SK-N-SH (cell line): ENCODE measurements at regions not wholly inside any gene's neighbourhood (a gene's known extent, or its start where the extent isn't known, plus 50 kb on each side); places are given as distances from the start of the nearest gene placed in this dataset.

Source experiments
- CTCF ChIA-PET: fragments of 300-600, 350-600 bp; formaldehyde crosslinking; extraction: SDS; loops from one replicate; lab custom pipeline; 2021; lab: Yijun Ruan, JAX
- POLR2A ChIA-PET: fragments of 350-600 bp; sonication (Branson Sonifier 250); formaldehyde crosslinking; extraction: SDS; loops from one replicate; lab custom pipeline; 2020; ENCODE audit warnings: antibody characterized with exemption, inconsistent platforms; lab: Yijun Ruan, JAX
- DNase-seq: peaks from one replicate; pipeline ENCODE4 v3.0.0; 2012
- H2AFZ ChIP-seq: fragments of 200-600 bp; sonication (generic); 2 replicates; pipeline ENCODE4 v1.8.1; 2016; ENCODE audit warnings: antibody characterized with exemption, mild to moderate bottlenecking, low read depth
- H3F3A ChIP-seq: fragments of 200-600 bp; sonication (generic); replicated peaks from 2 replicates; pipeline ENCODE3; 2016; ENCODE audit warnings: antibody characterized with exemption, mild to moderate bottlenecking; ENCODE audit not compliant: insufficient read depth
- H3K27ac ChIP-seq, 2 experiments: fragments of 200-500 bp in 1 of 2; fragments of 200-600 bp in 1 of 2; sonication (Bioruptor generic) in 1 of 2; sonication (generic), shearing (Covaris generic) in 1 of 2; 2 replicates each; pipeline versions ENCODE4 v1.5.1 to v1.6.1; 2014 to 2016; ENCODE audit warnings: low read depth in 2 of 2, inconsistent platforms in 1 of 2, low read length in 1 of 2, mild to moderate bottlenecking in 1 of 2, mixed read lengths in 1 of 2
- H3K27me3 ChIP-seq: fragments of 200-600 bp; sonication (generic), shearing (Covaris generic); 2 replicates; pipeline ENCODE4 v1.6.1; 2016; ENCODE audit warnings: mixed run types; ENCODE audit not compliant: insufficient read depth
- H3K36me3 ChIP-seq, 2 experiments: fragments of 200-500 bp in 1 of 2; fragments of 200-600 bp in 1 of 2; sonication (Bioruptor generic) in 1 of 2; sonication (generic) in 1 of 2; replicated peaks in 1 of 2; 2 replicates each; pipeline versions ENCODE3 to v1.5.1; 2014 to 2016; ENCODE audit warnings: low read length in 1 of 2, mild to moderate bottlenecking in 1 of 2; ENCODE audit not compliant: insufficient read depth in 2 of 2, control insufficient read depth in 1 of 2
- H3K4me1 ChIP-seq, 2 experiments: fragments of 200-500 bp in 1 of 2; fragments of 200-600 bp in 1 of 2; sonication (Bioruptor generic) in 1 of 2; sonication (generic), shearing (Covaris generic) in 1 of 2; 2 replicates each; pipeline versions ENCODE4 v1.5.1 to v1.6.1; 2014 to 2016; ENCODE audit warnings: low read depth in 1 of 2, low read length in 1 of 2, mixed run types in 1 of 2; ENCODE audit not compliant: insufficient read depth in 2 of 2, control insufficient read depth in 1 of 2
- H3K4me2 ChIP-seq: fragments of 200-600 bp; sonication (generic), shearing (Covaris generic); 2 replicates; pipeline ENCODE4 v1.6.1; 2017; ENCODE audit warnings: mixed run types
- H3K4me3 ChIP-seq, 2 experiments: fragments of 200-500 bp in 1 of 2; fragments of 200-600 bp in 1 of 2; sonication (Bioruptor generic) in 1 of 2; sonication (generic), shearing (Covaris generic) in 1 of 2; 2 replicates each; pipeline versions ENCODE4 v1.5.1 to v1.8.1; 2014 to 2016; ENCODE audit warnings: low read depth in 2 of 2, inconsistent platforms in 1 of 2, low read length in 1 of 2, mild to moderate bottlenecking in 1 of 2, mixed read lengths in 1 of 2, moderate library complexity in 1 of 2
- H3K79me2 ChIP-seq: fragments of 200-600 bp; sonication (generic); 2 replicates; pipeline ENCODE4 v1.8.1; 2017; ENCODE audit warnings: mild to moderate bottlenecking; ENCODE audit not compliant: insufficient read depth
- H3K9ac ChIP-seq: fragments of 200-600 bp; sonication (generic); 2 replicates; pipeline ENCODE4 v1.6.1; 2017; ENCODE audit warnings: mixed run types
- H3K9me2 ChIP-seq: fragments of 200-600 bp; sonication (generic); 2 replicates; pipeline ENCODE4 v1.6.1; 2017; ENCODE audit warnings: mixed run types
- H3K9me3 ChIP-seq: fragments of 200-600 bp; sonication (generic); 2 replicates; pipeline ENCODE4 v1.6.1; 2017; ENCODE audit warnings: mixed run types, mild to moderate bottlenecking, moderate library complexity
- H4K20me1 ChIP-seq: fragments of 200-600 bp; sonication (generic); 2 replicates; pipeline ENCODE4 v1.6.1; 2017; ENCODE audit warnings: mild to moderate bottlenecking, mixed run types; ENCODE audit not compliant: insufficient read depth
- ELF1 ChIP-seq: IDR thresholded peaks from 2 replicates; pipeline ENCODE4 v1.4.0; 2012
- EP300 ChIP-seq, 2 experiments: IDR thresholded peaks; 2 replicates each; pipeline versions ENCODE4 v1.4.0 to v1.6.1; 2012; ENCODE audit warnings: borderline replicate concordance in 1 of 2, low read depth in 1 of 2, low read length in 1 of 2
- FOSL2 ChIP-seq: IDR thresholded peaks from 2 replicates; pipeline ENCODE4 v1.4.0; 2012; ENCODE audit warnings: low read depth, mild to moderate bottlenecking, moderate library complexity, borderline replicate concordance
- GABPA ChIP-seq: IDR thresholded peaks from 2 replicates; pipeline ENCODE4 v1.4.0; 2012; ENCODE audit warnings: low read depth, mild to moderate bottlenecking
- GATA2 ChIP-seq: sonication (generic); formaldehyde crosslinking; IDR thresholded peaks from 2 replicates; pipeline ENCODE4 v1.5.0; 2020; ENCODE audit warnings: mild to moderate bottlenecking, missing genetic modification reagents
- MXI1 ChIP-seq: IDR thresholded peaks from 2 replicates; pipeline ENCODE4 v1.6.1; 2012; ENCODE audit warnings: mild to moderate bottlenecking, low read depth, low read length, improper control_type of control experiment
- NFIC ChIP-seq: IDR thresholded peaks from 2 replicates; pipeline ENCODE4 v1.4.0; 2012; ENCODE audit warnings: borderline replicate concordance
- NRF1 ChIP-seq: IDR thresholded peaks from 2 replicates; pipeline ENCODE4 v1.6.1; 2012; ENCODE audit warnings: low read depth, mild to moderate bottlenecking, low read length
- POLR2AphosphoS5 ChIP-seq: IDR thresholded peaks from 2 replicates; pipeline ENCODE4 v1.6.1; 2012; ENCODE audit warnings: low read depth, low read length
- RXRA ChIP-seq: IDR thresholded peaks from 2 replicates; pipeline ENCODE4 v1.4.0; 2012; ENCODE audit warnings: low read depth, mild to moderate bottlenecking, borderline replicate concordance
- SIN3A ChIP-seq: IDR thresholded peaks from 2 replicates; pipeline ENCODE4 v1.6.1; 2012; ENCODE audit warnings: low read depth, mild to moderate bottlenecking, low read length, moderate library complexity, borderline replicate concordance
- TEAD4 ChIP-seq: IDR thresholded peaks from 2 replicates; pipeline ENCODE4 v1.4.0; 2012; ENCODE audit warnings: mild to moderate bottlenecking, borderline replicate concordance; ENCODE audit not compliant: insufficient read depth
- USF1 ChIP-seq: IDR thresholded peaks from 2 replicates; pipeline ENCODE4 v1.4.0; 2012; ENCODE audit warnings: low read depth, borderline replicate concordance
- WGBS: methylation state at CpG from one replicate; pipeline ENCODE4 v1.1.6; 2017; ENCODE audit warnings: low lambda C conversion rate; 5-methylcytosine and 5-hydroxymethylcytosine counted together
- TF ChIP-seq, protein P1 (sequence below): IDR thresholded peaks from 2 replicates; pipeline ENCODE4 v1.6.1; 2012; ENCODE audit warnings: mild to moderate bottlenecking, low read depth, low read length, moderate library complexity
- TF ChIP-seq, protein P2 (sequence below): IDR thresholded peaks from 2 replicates; pipeline ENCODE4; 2012
- TF ChIP-seq, protein P3 (sequence below): IDR thresholded peaks from 2 replicates; pipeline ENCODE4 v1.4.0; 2012; ENCODE audit warnings: low read depth, borderline replicate concordance
- TF ChIP-seq, protein P4 (sequence below): fragments of 150-350 bp; IDR thresholded peaks from 2 replicates; pipeline ENCODE4 v1.6.1; 2016; ENCODE audit warnings: mild to moderate bottlenecking, low read depth, low read length
- TF ChIP-seq, protein P5 (sequence below): fragments of 150-350 bp; IDR thresholded peaks from 2 replicates; pipeline ENCODE4 v1.6.1; 2017; ENCODE audit warnings: antibody characterized with exemption, low read length, low read depth, borderline replicate concordance
- TF ChIP-seq, protein P6 (sequence below): IDR thresholded peaks from 2 replicates; pipeline ENCODE4 v1.4.0; 2012; ENCODE audit warnings: low read depth

DNA sequence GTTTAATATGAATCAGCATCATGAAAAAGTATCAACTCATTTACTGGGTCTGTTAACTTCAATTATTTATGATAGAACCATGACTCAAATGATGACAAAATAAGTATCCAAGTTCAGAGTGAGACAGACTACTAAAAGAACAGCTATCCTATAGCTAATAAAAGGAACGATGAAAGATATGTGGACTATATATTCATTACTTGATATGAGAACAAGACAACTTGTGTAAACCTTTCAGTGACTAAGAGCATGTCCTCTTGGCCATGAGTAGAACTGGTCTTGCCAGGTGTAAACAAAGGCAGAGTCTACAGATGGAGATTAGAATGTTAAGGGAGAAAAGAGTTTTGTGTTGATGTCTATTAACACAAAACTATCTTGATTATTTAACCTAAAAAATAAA lies 360.4 kb upstream of the ZC3H15 start:
- Histone ChIP-seq H3K79me2 (no peaks in the 10 kb centered on the region), H3K9me3 (no peaks in the 10 kb centered on the region), H3K9me2 (no peaks in the 10 kb centered on the region), H3K27me3 (no peaks in the 10 kb centered on the region), H3K4me2 (no peak overlapping the region), H3K27ac (no peak overlapping the region), H3K4me3 (no peak overlapping the region), H3K4me1 (no peaks in the 10 kb centered on the region; a peak in 1 of 4 replicates), H2AFZ (no peak overlapping the region), H3K36me3 (no peaks in the 10 kb centered on the region), H3F3A (peaks cover 10% of the 10 kb centered on the region), H4K20me1 (no peaks in the 10 kb centered on the region), H3K9ac (no peak overlapping the region)
- WGBS = 89% methylated on average over 1 of the region's 1 CpG
- TF ChIP-seq GATA2 (CRISPR knock-in tag) (no peak), MXI1 (no peak), USF1 (no peak), FOSL2 (no peak), NFIC (no peak), SIN3A (no peak), POLR2AphosphoS5 (no peak), TEAD4 (no peak), ELF1 (no peak), NRF1 (no peak), GABPA (no peak), EP300 (IDR thresholded peaks at IDR 0.05; ENCODE audit: borderline replicate concordance in 1 of 2, low read depth in 1 of 2, low read length in 1 of 2) (no peak), RXRA (no peak)
- TF ChIP-seq, protein P1, sequence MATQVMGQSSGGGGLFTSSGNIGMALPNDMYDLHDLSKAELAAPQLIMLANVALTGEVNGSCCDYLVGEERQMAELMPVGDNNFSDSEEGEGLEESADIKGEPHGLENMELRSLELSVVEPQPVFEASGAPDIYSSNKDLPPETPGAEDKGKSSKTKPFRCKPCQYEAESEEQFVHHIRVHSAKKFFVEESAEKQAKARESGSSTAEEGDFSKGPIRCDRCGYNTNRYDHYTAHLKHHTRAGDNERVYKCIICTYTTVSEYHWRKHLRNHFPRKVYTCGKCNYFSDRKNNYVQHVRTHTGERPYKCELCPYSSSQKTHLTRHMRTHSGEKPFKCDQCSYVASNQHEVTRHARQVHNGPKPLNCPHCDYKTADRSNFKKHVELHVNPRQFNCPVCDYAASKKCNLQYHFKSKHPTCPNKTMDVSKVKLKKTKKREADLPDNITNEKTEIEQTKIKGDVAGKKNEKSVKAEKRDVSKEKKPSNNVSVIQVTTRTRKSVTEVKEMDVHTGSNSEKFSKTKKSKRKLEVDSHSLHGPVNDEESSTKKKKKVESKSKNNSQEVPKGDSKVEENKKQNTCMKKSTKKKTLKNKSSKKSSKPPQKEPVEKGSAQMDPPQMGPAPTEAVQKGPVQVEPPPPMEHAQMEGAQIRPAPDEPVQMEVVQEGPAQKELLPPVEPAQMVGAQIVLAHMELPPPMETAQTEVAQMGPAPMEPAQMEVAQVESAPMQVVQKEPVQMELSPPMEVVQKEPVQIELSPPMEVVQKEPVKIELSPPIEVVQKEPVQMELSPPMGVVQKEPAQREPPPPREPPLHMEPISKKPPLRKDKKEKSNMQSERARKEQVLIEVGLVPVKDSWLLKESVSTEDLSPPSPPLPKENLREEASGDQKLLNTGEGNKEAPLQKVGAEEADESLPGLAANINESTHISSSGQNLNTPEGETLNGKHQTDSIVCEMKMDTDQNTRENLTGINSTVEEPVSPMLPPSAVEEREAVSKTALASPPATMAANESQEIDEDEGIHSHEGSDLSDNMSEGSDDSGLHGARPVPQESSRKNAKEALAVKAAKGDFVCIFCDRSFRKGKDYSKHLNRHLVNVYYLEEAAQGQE = no peak
- TF ChIP-seq, protein P2, sequence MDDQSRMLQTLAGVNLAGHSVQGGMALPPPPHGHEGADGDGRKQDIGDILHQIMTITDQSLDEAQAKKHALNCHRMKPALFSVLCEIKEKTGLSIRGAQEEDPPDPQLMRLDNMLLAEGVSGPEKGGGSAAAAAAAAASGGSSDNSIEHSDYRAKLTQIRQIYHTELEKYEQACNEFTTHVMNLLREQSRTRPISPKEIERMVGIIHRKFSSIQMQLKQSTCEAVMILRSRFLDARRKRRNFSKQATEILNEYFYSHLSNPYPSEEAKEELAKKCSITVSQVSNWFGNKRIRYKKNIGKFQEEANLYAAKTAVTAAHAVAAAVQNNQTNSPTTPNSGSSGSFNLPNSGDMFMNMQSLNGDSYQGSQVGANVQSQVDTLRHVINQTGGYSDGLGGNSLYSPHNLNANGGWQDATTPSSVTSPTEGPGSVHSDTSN = no peak
- TF ChIP-seq, protein P3, sequence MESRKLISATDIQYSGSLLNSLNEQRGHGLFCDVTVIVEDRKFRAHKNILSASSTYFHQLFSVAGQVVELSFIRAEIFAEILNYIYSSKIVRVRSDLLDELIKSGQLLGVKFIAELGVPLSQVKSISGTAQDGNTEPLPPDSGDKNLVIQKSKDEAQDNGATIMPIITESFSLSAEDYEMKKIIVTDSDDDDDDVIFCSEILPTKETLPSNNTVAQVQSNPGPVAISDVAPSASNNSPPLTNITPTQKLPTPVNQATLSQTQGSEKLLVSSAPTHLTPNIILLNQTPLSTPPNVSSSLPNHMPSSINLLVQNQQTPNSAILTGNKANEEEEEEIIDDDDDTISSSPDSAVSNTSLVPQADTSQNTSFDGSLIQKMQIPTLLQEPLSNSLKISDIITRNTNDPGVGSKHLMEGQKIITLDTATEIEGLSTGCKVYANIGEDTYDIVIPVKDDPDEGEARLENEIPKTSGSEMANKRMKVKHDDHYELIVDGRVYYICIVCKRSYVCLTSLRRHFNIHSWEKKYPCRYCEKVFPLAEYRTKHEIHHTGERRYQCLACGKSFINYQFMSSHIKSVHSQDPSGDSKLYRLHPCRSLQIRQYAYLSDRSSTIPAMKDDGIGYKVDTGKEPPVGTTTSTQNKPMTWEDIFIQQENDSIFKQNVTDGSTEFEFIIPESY = no peak
- TF ChIP-seq, protein P4, sequence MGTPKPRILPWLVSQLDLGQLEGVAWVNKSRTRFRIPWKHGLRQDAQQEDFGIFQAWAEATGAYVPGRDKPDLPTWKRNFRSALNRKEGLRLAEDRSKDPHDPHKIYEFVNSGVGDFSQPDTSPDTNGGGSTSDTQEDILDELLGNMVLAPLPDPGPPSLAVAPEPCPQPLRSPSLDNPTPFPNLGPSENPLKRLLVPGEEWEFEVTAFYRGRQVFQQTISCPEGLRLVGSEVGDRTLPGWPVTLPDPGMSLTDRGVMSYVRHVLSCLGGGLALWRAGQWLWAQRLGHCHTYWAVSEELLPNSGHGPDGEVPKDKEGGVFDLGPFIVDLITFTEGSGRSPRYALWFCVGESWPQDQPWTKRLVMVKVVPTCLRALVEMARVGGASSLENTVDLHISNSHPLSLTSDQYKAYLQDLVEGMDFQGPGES = no peak
- TF ChIP-seq, protein P5, sequence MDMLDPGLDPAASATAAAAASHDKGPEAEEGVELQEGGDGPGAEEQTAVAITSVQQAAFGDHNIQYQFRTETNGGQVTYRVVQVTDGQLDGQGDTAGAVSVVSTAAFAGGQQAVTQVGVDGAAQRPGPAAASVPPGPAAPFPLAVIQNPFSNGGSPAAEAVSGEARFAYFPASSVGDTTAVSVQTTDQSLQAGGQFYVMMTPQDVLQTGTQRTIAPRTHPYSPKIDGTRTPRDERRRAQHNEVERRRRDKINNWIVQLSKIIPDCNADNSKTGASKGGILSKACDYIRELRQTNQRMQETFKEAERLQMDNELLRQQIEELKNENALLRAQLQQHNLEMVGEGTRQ = no peak
- TF ChIP-seq, protein P6, sequence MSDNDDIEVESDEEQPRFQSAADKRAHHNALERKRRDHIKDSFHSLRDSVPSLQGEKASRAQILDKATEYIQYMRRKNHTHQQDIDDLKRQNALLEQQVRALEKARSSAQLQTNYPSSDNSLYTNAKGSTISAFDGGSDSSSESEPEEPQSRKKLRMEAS = no peak
- ChIA-PET POLR2A (no interaction called here), CTCF (interaction anchor here (1.5 kb wide), 1 partner anchor 13 kb away, joined by 3 read pairs; no protein-coding TSS in a partner anchor)
- DNase-seq = no peak
